Activated CD8-positive, alpha-beta T cell treated with anti-CD3 and anti-CD28 coated beads for 36 hours (primary cell): ENCODE measurements at regions not wholly inside any gene's neighbourhood (a gene's known extent, or its start where the extent isn't known, plus 50 kb on each side); places are given as distances from the start of the nearest gene placed in this dataset.

Source experiments
- ATAC-seq: fragments of 200-7000 bp; cut with Tn5 transposase; one replicate; pipeline ENCODE4 v1.10.0; 2021; ENCODE audit warnings: mild to moderate bottlenecking, moderate library complexity
- CTCF ChIA-PET: fragments of 350-600 bp; sonication (Branson Sonifier 250); formaldehyde crosslinking; loops from one replicate; lab custom pipeline; 2021; ENCODE audit warnings: antibody characterized with exemption; lab: Charles Lee
- POLR2A ChIA-PET: fragments of 350-600 bp; sonication (Branson Sonifier 250); formaldehyde crosslinking; loops from one replicate; lab custom pipeline; 2021; ENCODE audit warnings: antibody characterized with exemption; lab: Charles Lee
- DNase-seq: peaks from one replicate; pipeline ENCODE4 v3.0.0-alpha.2; 2020
- H3K27ac Mint-ChIP-seq: one replicate; pipeline ENCODE4 v1.8.0; 2021; ENCODE audit warnings: mild to moderate bottlenecking, mixed read lengths
- H3K27me3 Mint-ChIP-seq: one replicate; pipeline ENCODE4 v1.8.0; 2021; ENCODE audit warnings: mixed read lengths
- H3K36me3 Mint-ChIP-seq: one replicate; pipeline ENCODE4 v1.8.0; 2021; ENCODE audit warnings: low read depth, mixed read lengths
- H3K4me1 Mint-ChIP-seq: one replicate; pipeline ENCODE4 v1.8.0; 2021; ENCODE audit warnings: low read depth, mixed read lengths
- H3K4me3 Mint-ChIP-seq: one replicate; pipeline ENCODE4 v1.8.0; 2021; ENCODE audit warnings: mild to moderate bottlenecking, moderate library complexity, mixed read lengths
- H3K9me3 Mint-ChIP-seq: one replicate; pipeline ENCODE4 v1.8.0; 2021; ENCODE audit warnings: mixed read lengths
- CTCF ChIP-seq: fragments of 200-600 bp; IDR thresholded peaks from one replicate; pipeline ENCODE4 v1.8.0; 2022; ENCODE audit warnings: antibody characterized with exemption, mild to moderate bottlenecking
- intact Hi-C: fragments of 100-400 bp; cut with micrococcal nuclease; formaldehyde crosslinking; loops from one replicate; pipeline ENCODE4 v1.10.0; 2022

DNA sequence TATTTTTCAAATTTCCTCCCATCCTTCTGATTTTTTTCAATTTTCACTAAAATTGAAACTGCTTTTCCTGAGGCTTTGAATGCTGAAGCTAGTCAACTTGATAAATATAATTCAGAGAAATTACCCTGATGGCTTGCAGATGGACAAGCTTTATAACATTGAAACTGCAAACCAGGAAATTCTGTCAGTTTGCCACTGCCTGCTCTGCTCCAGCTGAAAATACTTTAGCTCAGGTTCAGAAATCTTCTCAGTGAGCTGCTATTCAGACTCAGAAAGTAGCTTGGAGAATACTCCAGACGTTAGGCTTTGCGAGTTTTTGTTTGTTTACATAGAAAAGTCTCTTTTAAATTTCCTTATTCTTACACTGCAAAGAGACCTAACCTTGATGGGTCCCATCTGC is 1574.7 kb downstream of the STIM2 start:
- no peak for ATAC-seq
- intact Hi-C loops, result no loop called here
- no peak for DNase-seq
- H3K27me3 Mint-ChIP-seq, result no peaks in the 10 kb centered on the region
- no peak overlapping the region for H3K27ac Mint-ChIP-seq
- H3K9me3 Mint-ChIP-seq, result no peaks in the 10 kb centered on the region
- no peak for TF ChIP-seq CTCF
- no peaks in the 10 kb centered on the region for H3K4me1 Mint-ChIP-seq
- no peaks in the 10 kb centered on the region for H3K36me3 Mint-ChIP-seq
- CTCF ChIA-PET, result no interaction called here
- no peak overlapping the region for H3K4me3 Mint-ChIP-seq
- POLR2A ChIA-PET, result no interaction called here

GRCh38 chr4:28436191-28437080 is 1575.8 kb downstream of the STIM2 start:
- Mint-ChIP-seq H3K4me1 (no peaks in the 10 kb centered on the region), H3K27me3 (no peaks in the 10 kb centered on the region), H3K4me3 (no peak overlapping the region), H3K27ac (no peak overlapping the region), H3K36me3 (no peaks in the 10 kb centered on the region), H3K9me3 (no peaks in the 10 kb centered on the region)
- DNase-seq (no peak), ATAC-seq (no peak)
- intact Hi-C loops, result no loop called here
- ChIA-PET POLR2A (no interaction called here), CTCF (interaction anchor here (0.7 kb wide), 1 partner anchor 1134 kb away, joined by 3 read pairs; no protein-coding TSS in a partner anchor)
- no peak for TF ChIP-seq CTCF

DNA sequence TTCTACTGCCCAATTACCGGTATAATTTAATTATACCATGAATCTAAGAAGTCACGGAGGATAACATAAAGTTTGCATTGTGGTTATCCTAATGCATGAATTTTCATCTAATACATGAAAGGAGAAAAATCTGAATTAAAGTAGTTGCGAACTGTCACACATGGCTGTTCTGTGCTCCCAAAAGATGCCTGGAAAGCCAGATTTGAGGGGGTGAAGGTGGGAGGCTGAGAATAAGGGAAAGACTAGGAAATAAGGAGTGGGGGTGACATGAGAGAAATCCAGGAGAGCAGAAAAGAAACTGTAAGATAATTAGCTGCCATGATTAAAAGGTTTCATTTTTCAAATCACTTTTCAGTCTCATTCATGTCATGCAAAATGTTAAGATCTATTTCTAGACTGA is 1582.7 kb downstream of the STIM2 start:
- ChIA-PET POLR2A (no interaction called here), CTCF (no interaction called here)
- ATAC-seq (no peak), DNase-seq (no peak)
- Mint-ChIP-seq H3K4me3 (no peak overlapping the region), H3K9me3 (peaks cover 2% of the 10 kb centered on the region), H3K27ac (no peak overlapping the region), H3K36me3 (no peaks in the 10 kb centered on the region), H3K4me1 (no peaks in the 10 kb centered on the region), H3K27me3 (no peaks in the 10 kb centered on the region)
- intact Hi-C loops, result no loop called here
- TF ChIP-seq CTCF, result no peak

DNA sequence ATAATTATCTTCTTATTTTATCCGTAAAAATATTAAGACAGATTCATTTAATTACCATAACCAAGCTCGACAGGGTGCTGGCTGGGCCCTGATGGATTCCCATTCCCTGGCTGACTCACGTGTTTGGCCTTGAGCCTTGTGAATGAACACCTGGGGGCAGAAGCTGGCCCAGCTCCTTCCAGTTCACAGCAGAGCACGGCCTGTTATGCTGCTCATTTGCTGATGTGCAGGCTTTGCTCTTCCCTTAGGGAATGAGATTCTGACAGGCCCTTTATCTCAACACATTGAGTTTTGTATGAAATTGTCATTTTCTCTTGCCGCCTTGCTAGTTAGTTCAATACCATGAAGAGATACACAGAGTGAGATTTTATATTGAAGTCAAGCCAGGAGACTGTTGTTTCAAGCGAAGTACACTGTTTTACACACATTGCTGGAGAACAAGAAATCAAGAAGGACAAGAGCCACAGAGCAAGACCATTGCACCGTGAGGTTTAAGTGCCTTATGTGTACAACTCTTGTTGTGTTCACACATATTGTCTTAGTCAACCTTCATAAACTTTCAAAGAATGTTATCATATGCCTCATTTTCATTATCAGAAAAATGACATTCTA is 1583.3 kb downstream of the STIM2 start:
- no peak for DNase-seq
- Mint-ChIP-seq H3K27ac (no peak overlapping the region), H3K4me1 (no peaks in the 10 kb centered on the region), H3K4me3 (no peak overlapping the region), H3K36me3 (no peaks in the 10 kb centered on the region), H3K27me3 (no peaks in the 10 kb centered on the region), H3K9me3 (peaks cover 2% of the 10 kb centered on the region)
- CTCF ChIA-PET, result no interaction called here
- ATAC-seq, result no peak
- intact Hi-C loops, result no loop called here
- POLR2A ChIA-PET, result no interaction called here
- TF ChIP-seq CTCF, result no peak

DNA sequence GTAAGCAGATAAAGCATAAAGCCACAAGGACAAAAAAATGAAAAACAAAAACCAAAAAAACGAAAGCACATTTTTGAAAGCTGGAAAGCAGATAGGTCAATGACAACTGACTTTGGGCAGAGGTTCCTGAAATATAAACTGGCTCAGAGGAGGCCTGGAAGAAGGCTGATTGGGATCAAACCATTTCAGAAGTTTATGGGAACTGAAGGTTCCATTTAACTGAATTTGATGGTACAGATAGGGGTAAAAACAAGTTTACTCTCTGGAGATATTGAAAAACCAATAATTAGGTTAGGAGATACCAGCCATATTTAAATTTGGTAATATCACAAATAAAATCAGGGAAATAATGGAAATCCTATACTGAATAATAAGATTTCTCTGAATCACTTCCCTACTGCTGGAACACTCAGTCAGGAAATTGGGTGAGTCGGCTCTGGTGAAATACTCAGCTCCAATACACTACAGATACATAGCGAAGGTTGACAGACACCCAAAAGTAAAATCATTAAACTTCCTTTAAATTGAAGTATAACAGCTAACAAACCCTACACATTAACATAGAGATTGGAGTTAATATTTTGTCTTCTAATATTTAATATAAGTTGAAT is 1584.3 kb downstream of the STIM2 start:
- ChIA-PET POLR2A (no interaction called here), CTCF (no interaction called here)
- peaks cover 2% of the 10 kb centered on the region for H3K9me3 Mint-ChIP-seq
- DNase-seq (no peak), ATAC-seq (no peak)
- no peaks in the 10 kb centered on the region for H3K36me3 Mint-ChIP-seq
- intact Hi-C loops, result no loop called here
- H3K27me3 Mint-ChIP-seq, result no peaks in the 10 kb centered on the region
- TF ChIP-seq CTCF, result no peak
- no peak overlapping the region for H3K4me3 Mint-ChIP-seq
- no peak overlapping the region for H3K27ac Mint-ChIP-seq
- H3K4me1 Mint-ChIP-seq, result no peaks in the 10 kb centered on the region
